Adipocyte (in vitro differentiated cells): ENCODE measurements at regions not wholly inside any gene's neighbourhood (a gene's known extent, or its start where the extent isn't known, plus 50 kb on each side); places are given as distances from the start of the nearest gene placed in this dataset.
"Not testable (repeated sequence)": the region's sequence is repeated elsewhere in the genome, so short reads cannot be mapped to it uniquely, and the experiment has no call there.

Experiments used
- DNase-seq: peaks from one replicate; pipeline ENCODE4 v3.0.0-alpha.2; 2015; ENCODE audit warnings: low read depth
- H3K27me3 ChIP-seq: replicated peaks from 2 replicates; pipeline ENCODE4 v1.7.0; 2013; ENCODE audit warnings: mild to moderate bottlenecking, low read length, moderate library complexity; ENCODE audit not compliant: control insufficient read depth, insufficient read depth
- H3K36me3 ChIP-seq: 2 replicates; pipeline ENCODE4 v1.7.0; 2013; ENCODE audit warnings: low read length, mild to moderate bottlenecking, moderate library complexity; ENCODE audit not compliant: control insufficient read depth, insufficient read depth, severe bottlenecking
- H3K4me1 ChIP-seq: 2 replicates; pipeline ENCODE4 v1.7.0; 2013; ENCODE audit warnings: mild to moderate bottlenecking, low read length, moderate library complexity; ENCODE audit not compliant: control insufficient read depth, insufficient read depth
- H3K4me3 ChIP-seq: 2 replicates; pipeline ENCODE4 v1.7.0; 2013; ENCODE audit warnings: mild to moderate bottlenecking, low read length, moderate library complexity
- H3K9ac ChIP-seq: 2 replicates; pipeline ENCODE4 v1.7.0; 2013; ENCODE audit warnings: mild to moderate bottlenecking, low read length, moderate library complexity
- H3K9me3 ChIP-seq: 2 replicates; pipeline ENCODE4 v1.7.0; 2013; ENCODE audit warnings: mild to moderate bottlenecking, low read length, moderate library complexity; ENCODE audit not compliant: control insufficient read depth

- H3K9me3 ChIP-seq, result no peaks in the 10 kb centered on the region
- no peaks in the 10 kb centered on the region for H3K36me3 ChIP-seq
- H3K9ac ChIP-seq, result no peak overlapping the region
- H3K4me3 ChIP-seq, result no peak overlapping the region
- H3K4me1 ChIP-seq, result no peaks in the 10 kb centered on the region
- H3K27me3 ChIP-seq, result peaks cover 5% of the 10 kb centered on the region
- DNase-seq, result no peak
These were observed 72.0 kb upstream of the PARD3 start for GRCh38 chr10:34886906-34887642.

GRCh38 chr10:34885898-34886297 is 70.8 kb upstream of the PARD3 start:
- Histone ChIP-seq H3K27me3 (peaks cover 5% of the 10 kb centered on the region), H3K4me1 (no peaks in the 10 kb centered on the region)

GRCh38 chr10:34885011-34885410 is 69.9 kb upstream of the PARD3 start:
- Histone ChIP-seq H3K27me3 (peaks cover 5% of the 10 kb centered on the region), H3K9ac (no peak overlapping the region), H3K4me3 (no peak overlapping the region), H3K4me1 (no peaks in the 10 kb centered on the region), H3K9me3 (no peaks in the 10 kb centered on the region), H3K36me3 (no peaks in the 10 kb centered on the region)
- DNase-seq, result no peak

More at GRCh38 chr10:34885898-34886297, 70.8 kb upstream of the PARD3 start:
- DNase-seq, result no peak
- Histone ChIP-seq H3K9ac (no peak overlapping the region), H3K9me3 (no peaks in the 10 kb centered on the region), H3K36me3 (no peaks in the 10 kb centered on the region), H3K4me3 (no peak overlapping the region)

- Histone ChIP-seq H3K9ac (no peak overlapping the region), H3K4me1 (no peaks in the 10 kb centered on the region), H3K4me3 (no peak overlapping the region), H3K9me3 (no peaks in the 10 kb centered on the region), H3K36me3 (no peaks in the 10 kb centered on the region), H3K27me3 (peaks cover 5% of the 10 kb centered on the region)
- DNase-seq, result no peak
These were observed 69.3 kb upstream of the PARD3 start for GRCh38 chr10:34884272-34884952.

GRCh38 chr10:34880817-34881216 is 65.7 kb upstream of the PARD3 start:
- Histone ChIP-seq H3K9ac (no peak overlapping the region), H3K27me3 (peaks cover 5% of the 10 kb centered on the region), H3K36me3 (no peaks in the 10 kb centered on the region), H3K4me3 (no peak overlapping the region), H3K4me1 (no peaks in the 10 kb centered on the region), H3K9me3 (no peaks in the 10 kb centered on the region)
- no peak for DNase-seq

GRCh38 chr10:34878651-34879050 is 63.6 kb upstream of the PARD3 start:
- H3K27me3 ChIP-seq, H3K9ac ChIP-seq: not testable (repeated sequence)

GRCh38 chr10:34875061-34875460 is 60.0 kb upstream of the PARD3 start:
- Histone ChIP-seq H3K9ac (no peak overlapping the region), H3K4me1 (no peaks in the 10 kb centered on the region), H3K4me3 (no peak overlapping the region), H3K9me3 (no peaks in the 10 kb centered on the region), H3K36me3 (no peaks in the 10 kb centered on the region), H3K27me3 (peaks cover 12% of the 10 kb centered on the region)
- no peak for DNase-seq

More at GRCh38 chr10:34878651-34879050, 63.6 kb upstream of the PARD3 start:
- not testable (repeated sequence) for H3K4me1 ChIP-seq, H3K36me3 ChIP-seq, DNase-seq, H3K4me3 ChIP-seq, H3K9me3 ChIP-seq

- no peaks in the 10 kb centered on the region for H3K36me3 ChIP-seq
- no peak for DNase-seq
- H3K4me1 ChIP-seq, result no peaks in the 10 kb centered on the region
- H3K9me3 ChIP-seq, result no peaks in the 10 kb centered on the region
- H3K27me3 ChIP-seq, result peaks cover 23% of the 10 kb centered on the region
- H3K4me3 ChIP-seq, result no peak overlapping the region
- H3K9ac ChIP-seq, result no peak overlapping the region
These were observed 57.7 kb upstream of the PARD3 start for GRCh38 chr10:34872820-34873219.

GRCh38 chr10:34869135-34869836 is 54.2 kb upstream of the PARD3 start:
- no peak overlapping the region for H3K4me3 ChIP-seq
- H3K9ac ChIP-seq, result no peak overlapping the region
- H3K9me3 ChIP-seq, result no peaks in the 10 kb centered on the region
- H3K36me3 ChIP-seq, result no peaks in the 10 kb centered on the region
- DNase-seq, result no peak
- H3K27me3 ChIP-seq, result peaks cover 26% of the 10 kb centered on the region
- H3K4me1 ChIP-seq, result peaks cover 6% of the 10 kb centered on the region

GRCh38 chr10:34868589-34868988 is 53.5 kb upstream of the PARD3 start:
- no peaks in the 10 kb centered on the region for H3K36me3 ChIP-seq
- H3K27me3 ChIP-seq, result peaks cover 31% of the 10 kb centered on the region
- no peak overlapping the region for H3K4me3 ChIP-seq
- no peak overlapping the region for H3K9ac ChIP-seq
- H3K9me3 ChIP-seq, result no peaks in the 10 kb centered on the region
- DNase-seq, result no peak
- H3K4me1 ChIP-seq, result peaks cover 8% of the 10 kb centered on the region

GRCh38 chr10:34866848-34867247 is 51.8 kb upstream of the PARD3 start:
- H3K27me3 ChIP-seq, result peaks cover 27% of the 10 kb centered on the region
- no peaks in the 10 kb centered on the region for H3K36me3 ChIP-seq
- no peak overlapping the region for H3K4me3 ChIP-seq
- no peaks in the 10 kb centered on the region for H3K9me3 ChIP-seq
- H3K9ac ChIP-seq, result no peak overlapping the region
- no peak for DNase-seq
- H3K4me1 ChIP-seq, result peaks cover 10% of the 10 kb centered on the region
